Keratinocyte (primary cell): ENCODE measurements at regions not wholly inside any gene's neighbourhood (a gene's known extent, or its start where the extent isn't known, plus 50 kb on each side); places are given as distances from the start of the nearest gene placed in this dataset.

ENCODE experiments used
- DNase-seq: peaks from one replicate; pipeline ENCODE4 v3.0.0-alpha.2; 2011; ENCODE audit warnings: low read depth, missing footprints, low spot score
- FAIRE-seq: peaks from 2 replicates; lab custom pipeline; 2011; peaks lifted over from hg19 to GRCh38; lab: Jason Lieb, UNC
- H2AFZ ChIP-seq: 2 replicates; pipeline ENCODE4 v1.6.0; 2012; ENCODE audit warnings: low read length, control low read depth, inconsistent platforms; ENCODE audit not compliant: control insufficient read depth
- H3K27ac ChIP-seq: 2 replicates; pipeline ENCODE4 v1.5.1; 2011; ENCODE audit warnings: low read length; ENCODE audit not compliant: control insufficient read depth, insufficient read depth
- H3K27me3 ChIP-seq: 3 replicates; pipeline ENCODE4 v1.6.0; 2011; ENCODE audit warnings: low read length; ENCODE audit not compliant: control insufficient read depth, insufficient read depth; ENCODE audit errors: extremely low read depth
- H3K36me3 ChIP-seq, 2 experiments: 2 replicates in 1 of 2; 3 replicates in 1 of 2; pipeline ENCODE4 v1.5.1; 2011; ENCODE audit warnings: low read length in 2 of 2, mild to moderate bottlenecking in 1 of 2; ENCODE audit not compliant: control insufficient read depth in 2 of 2, insufficient read depth in 2 of 2; ENCODE audit errors: extremely low read depth in 1 of 2
- H3K4me1 ChIP-seq: 3 replicates; pipeline ENCODE4 v1.5.1; 2011; ENCODE audit warnings: low read length; ENCODE audit not compliant: control insufficient read depth, insufficient read depth; ENCODE audit errors: extremely low read depth
- H3K4me2 ChIP-seq: 3 replicates; pipeline ENCODE4 v1.6.0; 2011; ENCODE audit warnings: low read depth, low read length; ENCODE audit not compliant: control insufficient read depth, insufficient read depth; ENCODE audit errors: extremely low read depth
- H3K4me3 ChIP-seq, 3 experiments: fragments of 200-600 bp in 1 of 3; sonication (generic) in 1 of 3; 2 replicates in 2 of 3; 3 replicates in 1 of 3; pipeline ENCODE4 v1.5.1; 2011 to 2016; ENCODE audit warnings: low read length in 3 of 3, mild to moderate bottlenecking in 3 of 3, control low read depth in 2 of 3, inconsistent platforms in 1 of 3, low read depth in 1 of 3, mixed read lengths in 1 of 3, mixed run types in 1 of 3, moderate library complexity in 1 of 3; ENCODE audit not compliant: control insufficient read depth in 2 of 3, insufficient read depth in 2 of 3; ENCODE audit errors: extremely low read depth in 1 of 3
- H3K79me2 ChIP-seq: 2 replicates; pipeline ENCODE4 v1.6.0; 2012; ENCODE audit warnings: low read length; ENCODE audit not compliant: control insufficient read depth, insufficient read depth
- H3K9ac ChIP-seq: 3 replicates; pipeline ENCODE4 v1.6.0; 2011; ENCODE audit warnings: low read length; ENCODE audit not compliant: control insufficient read depth, insufficient read depth; ENCODE audit errors: extremely low read depth
- H3K9me1 ChIP-seq: 3 replicates; pipeline ENCODE4 v1.6.0; 2011; ENCODE audit warnings: low read length; ENCODE audit not compliant: control insufficient read depth, insufficient read depth; ENCODE audit errors: extremely low read depth
- H3K9me3 ChIP-seq: 2 replicates; pipeline ENCODE4 v1.5.1; 2012; ENCODE audit warnings: low read depth, low read length; ENCODE audit not compliant: control insufficient read depth
- H4K20me1 ChIP-seq: 3 replicates; pipeline ENCODE4 v1.6.0; 2011; ENCODE audit warnings: low read length; ENCODE audit not compliant: control insufficient read depth, insufficient read depth; ENCODE audit errors: extremely low read depth
- CTCF ChIP-seq, 3 experiments: IDR thresholded peaks in 1 of 3; conservative IDR thresholded peaks in 1 of 3; optimal IDR thresholded peaks in 1 of 3; 2 replicates in 2 of 3; 3 replicates in 1 of 3; pipeline versions ENCODE3 to v1.5.1; 2011; ENCODE audit warnings: low read length in 3 of 3, mild to moderate bottlenecking in 3 of 3, moderate library complexity in 2 of 3, control low read depth in 1 of 3, inconsistent platforms in 1 of 3; ENCODE audit not compliant: insufficient read depth in 2 of 3; ENCODE audit errors: extremely low read depth in 1 of 3
- EZH2 ChIP-seq: IDR thresholded peaks from one replicate; pipeline ENCODE4 v1.6.1; 2012; ENCODE audit warnings: inconsistent platforms, mild to moderate bottlenecking, low read length, moderate library complexity
- dilution Hi-C: fragments of 300-500 bp; cut with MboI; formaldehyde crosslinking; loops from one replicate; pipeline ENCODE4 v1.7.0; 2020; ENCODE audit warnings: low sequenced_read_pairs; ENCODE audit not compliant: extremely low pct_ligation_motif_present

GRCh38 chr18:68467957-68468356, 247.0 kb downstream of the TMX3 start:
- Histone ChIP-seq H3K9ac (no peak overlapping the region), H3K79me2 (no peaks in the 10 kb centered on the region), H3K27ac (no peak overlapping the region), H3K9me3 (no peaks in the 10 kb centered on the region), H3K4me3 (no peak overlapping the region), H3K9me1 (no peaks in the 10 kb centered on the region), H3K4me2 (no peak overlapping the region), H3K36me3 (no peaks in the 10 kb centered on the region), H2AFZ (peak overlapping the region; percentile 37), H3K27me3 (no peaks in the 10 kb centered on the region), H4K20me1 (no peaks in the 10 kb centered on the region), H3K4me1 (no peaks in the 10 kb centered on the region)
- dilution Hi-C loops: no loop called here
- FAIRE-seq: no peak
- TF ChIP-seq EZH2 (no peak), CTCF (optimal IDR thresholded peaks at IDR 0.05 in 1 of 3, IDR thresholded peaks at IDR 0.05 in 1 of 3, conservative IDR thresholded peaks at IDR 0.05 in 1 of 3; ENCODE audit: extremely low read depth in 1 of 3, insufficient read depth in 2 of 3, low read length in 3 of 3) (no peak)
- no peak for DNase-seq

- Histone ChIP-seq H4K20me1 (no peaks in the 10 kb centered on the region), H3K27ac (no peak overlapping the region), H3K9me1 (no peaks in the 10 kb centered on the region), H3K27me3 (no peaks in the 10 kb centered on the region), H3K9ac (no peak overlapping the region), H3K9me3 (no peaks in the 10 kb centered on the region), H3K4me3 (no peak overlapping the region), H3K36me3 (no peaks in the 10 kb centered on the region), H3K79me2 (no peaks in the 10 kb centered on the region), H2AFZ (no peak overlapping the region), H3K4me1 (no peaks in the 10 kb centered on the region), H3K4me2 (no peak overlapping the region)
- dilution Hi-C loops: no loop called here
- TF ChIP-seq EZH2 (no peak), CTCF (optimal IDR thresholded peaks at IDR 0.05 in 1 of 3, IDR thresholded peaks at IDR 0.05 in 1 of 3, conservative IDR thresholded peaks at IDR 0.05 in 1 of 3; ENCODE audit: extremely low read depth in 1 of 3, insufficient read depth in 2 of 3, low read length in 3 of 3) (no peak)
- no peak for FAIRE-seq
- no peak for DNase-seq
These were observed 247.6 kb downstream of the TMX3 start for GRCh38 chr18:68467329-68467728.
